GM18873 (cell line): ENCODE measurements at regions not wholly inside any gene's neighbourhood (a gene's known extent, or its start where the extent isn't known, plus 50 kb on each side); places are given as distances from the start of the nearest gene placed in this dataset.
"Not testable (repeated sequence)": the region's sequence is repeated elsewhere in the genome, so short reads cannot be mapped to it uniquely, and the experiment has no call there.

Source experiments
- ATAC-seq: cut with Tn5 transposase; IDR thresholded peaks from one replicate; pipeline ENCODE4 v1.9.1; 2021; ENCODE audit warnings: mild to moderate bottlenecking, moderate library complexity, moderate number of reproducible peaks; ENCODE audit not compliant: unreplicated experiment, low FRiP score

DNA sequence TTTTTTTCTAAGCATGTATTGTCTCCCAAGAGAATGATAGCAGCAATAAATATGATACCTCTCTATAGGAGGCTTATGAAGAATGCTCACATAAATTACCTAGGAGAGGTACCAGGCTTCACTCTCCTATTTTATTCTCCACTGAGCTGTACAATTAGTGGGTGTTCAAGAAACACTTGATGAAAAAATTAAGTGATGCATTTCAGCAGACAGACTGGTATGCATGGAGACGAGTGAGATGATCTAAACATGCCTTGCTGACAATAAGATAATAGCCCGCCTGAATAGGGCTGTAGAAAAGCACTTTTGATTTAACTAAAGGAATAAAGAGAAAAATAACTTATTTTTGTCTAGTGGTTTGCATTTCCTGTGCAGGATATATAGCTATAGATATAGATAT lies 1449.7 kb downstream of the GATA3 start:
- no peak for ATAC-seq

DNA sequence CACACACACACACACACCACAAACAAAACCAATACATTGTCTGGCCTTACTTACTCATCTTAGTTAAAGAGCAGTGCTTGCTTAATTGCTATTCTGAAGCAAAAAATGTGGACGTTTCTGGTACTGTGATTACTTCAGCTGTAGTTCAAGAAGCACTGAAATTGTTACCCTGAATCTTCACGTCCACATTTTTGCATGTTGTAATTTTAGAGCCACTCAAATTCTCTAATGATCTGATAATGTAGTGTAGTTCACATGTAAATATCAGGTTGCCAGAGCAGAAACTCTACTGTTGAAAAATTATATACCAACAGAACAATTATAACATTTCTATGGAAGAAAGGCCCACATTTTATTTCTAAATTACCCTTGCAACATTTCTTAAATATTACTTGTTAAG lies 1451.1 kb downstream of the GATA3 start:
- ATAC-seq: no peak

DNA sequence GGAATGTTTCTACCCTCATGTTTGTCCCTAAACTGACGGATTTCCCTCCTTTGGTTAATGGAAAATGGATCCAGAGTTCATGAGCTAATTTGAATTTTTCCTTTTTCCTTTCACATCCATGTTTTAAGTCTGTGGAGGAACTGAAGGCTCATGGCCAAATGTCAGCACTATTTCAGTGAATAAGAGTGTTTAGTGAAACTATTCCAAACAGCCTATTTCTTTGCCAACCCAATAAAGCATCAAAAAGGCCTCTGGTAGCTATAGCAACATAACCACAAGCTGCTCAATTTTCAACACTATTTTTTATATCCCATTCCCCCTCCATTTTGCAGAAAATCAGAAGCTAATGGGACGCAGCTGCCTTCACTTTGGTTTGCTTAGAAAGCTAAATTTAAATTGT lies 1454.1 kb downstream of the GATA3 start:
- ATAC-seq: no peak

DNA sequence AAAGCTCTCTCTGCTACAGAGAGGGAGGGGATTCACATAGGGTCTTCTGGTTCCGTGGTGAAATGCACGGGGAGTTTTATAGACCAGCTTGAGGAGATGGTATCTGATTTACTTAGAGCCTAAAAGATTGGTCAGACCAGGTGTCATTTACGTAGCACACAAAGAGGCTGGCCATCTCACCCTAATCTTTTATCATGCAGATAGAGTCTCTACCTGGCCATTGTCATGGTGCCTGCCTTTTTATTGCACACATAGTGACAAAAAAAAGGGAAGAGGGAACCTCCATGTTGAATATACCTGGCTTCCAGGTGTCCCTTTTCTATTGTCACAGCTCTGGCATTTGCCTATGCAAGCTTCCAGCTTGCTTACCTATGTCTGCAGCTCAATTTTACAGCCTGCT lies 1456.1 kb downstream of the GATA3 start:
- ATAC-seq: no peak

DNA sequence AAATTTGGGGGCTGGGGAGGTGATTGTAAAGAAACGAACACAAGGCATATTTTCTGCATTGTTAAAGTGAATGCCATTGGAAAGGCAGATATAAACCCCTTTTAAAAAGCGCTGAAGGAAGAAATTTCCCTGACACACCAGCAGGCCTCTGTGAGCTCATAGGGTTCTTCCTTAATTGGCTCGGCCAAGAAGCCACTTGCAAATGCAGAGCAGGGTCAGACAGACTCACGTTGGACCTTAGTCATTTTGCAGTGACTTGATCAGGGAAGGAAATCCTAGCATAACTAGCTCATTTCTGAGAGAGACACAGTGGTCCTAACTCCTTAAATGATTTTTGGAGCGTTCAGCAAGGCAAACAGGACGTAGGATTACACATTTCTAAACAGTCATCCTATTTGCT lies 1461.4 kb downstream of the GATA3 start:
- no peak for ATAC-seq

DNA sequence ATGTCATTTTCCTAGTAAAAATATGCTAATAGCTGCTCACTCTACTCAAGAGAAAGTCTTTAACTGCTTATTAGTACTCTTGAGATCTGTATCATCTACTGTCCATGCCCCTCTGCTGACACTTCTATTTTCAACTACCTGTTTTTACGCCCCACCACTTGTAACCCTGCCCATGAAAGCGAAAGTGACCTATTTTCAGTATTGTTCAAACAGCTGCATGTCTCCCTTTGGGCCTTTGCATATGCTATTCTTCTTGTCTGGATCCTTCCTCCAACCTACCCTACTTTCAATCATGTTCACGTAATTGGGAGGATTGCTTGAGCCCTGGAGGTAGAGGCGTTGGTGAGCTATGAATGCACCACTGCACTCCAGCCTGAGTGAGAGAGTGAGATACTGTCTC lies 1481.3 kb downstream of the GATA3 start:
- ATAC-seq: peak; percentile 76

DNA sequence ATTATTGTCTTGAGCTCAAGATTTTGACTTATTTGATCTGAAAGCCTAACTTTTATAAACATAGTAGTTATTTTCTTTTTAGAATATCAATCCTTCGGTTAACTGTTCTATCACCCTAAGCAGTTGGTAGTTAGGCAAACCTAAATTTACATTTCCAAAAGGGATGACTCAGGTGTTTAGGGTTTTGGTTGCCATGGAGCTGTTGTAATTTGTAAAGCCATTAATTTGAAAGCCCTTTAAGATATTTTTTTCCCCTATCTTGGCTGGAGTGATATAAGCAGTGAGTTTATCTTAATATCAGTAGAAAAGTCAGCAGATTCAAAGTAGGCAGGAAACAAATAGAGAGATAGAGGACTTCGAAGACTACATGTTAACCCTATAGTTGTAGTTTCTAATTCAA lies 1472.6 kb upstream of the CELF2 start:
- no peak for ATAC-seq

DNA sequence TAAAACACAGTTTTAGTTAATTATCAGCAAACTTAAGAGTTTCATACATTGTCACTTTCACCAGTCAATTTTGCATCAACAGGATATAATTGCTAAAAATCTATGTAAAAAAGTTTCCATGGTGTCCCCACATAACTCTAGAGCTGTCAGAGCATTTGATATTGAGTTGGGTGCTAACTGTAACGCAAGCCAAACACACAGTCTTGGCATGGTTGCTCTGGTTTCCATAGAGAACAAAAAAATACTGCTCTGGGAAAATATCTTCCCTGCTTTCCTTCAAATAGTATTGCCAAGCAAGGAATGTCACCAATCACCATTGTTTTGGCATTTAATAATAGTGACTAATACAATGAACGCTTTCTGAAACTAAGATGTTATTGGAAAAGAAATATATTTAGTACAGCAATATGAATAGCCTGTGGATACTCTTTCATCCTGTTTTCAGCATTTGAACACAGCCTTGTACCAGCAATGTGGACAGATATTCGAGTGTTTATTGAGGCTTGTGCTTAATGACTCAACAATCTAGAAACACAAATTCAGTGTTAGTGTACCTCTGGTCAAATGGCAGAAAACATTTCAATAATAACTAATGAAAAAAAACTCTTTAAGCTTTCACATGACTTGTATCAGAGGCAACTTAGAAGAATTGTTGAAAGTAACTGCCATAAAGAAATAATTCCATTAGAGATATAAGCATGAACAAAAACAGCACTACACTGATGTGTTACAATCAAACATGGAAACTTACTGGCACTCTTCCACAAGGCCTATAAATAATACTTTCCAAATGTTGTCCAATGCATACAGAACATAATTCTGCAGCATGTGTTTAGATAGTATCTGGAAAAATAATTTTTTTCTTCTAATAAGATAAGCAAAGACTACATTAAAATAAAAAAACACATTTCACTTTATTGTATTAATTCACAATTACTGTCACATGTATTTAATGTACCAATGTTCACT lies 1469.5 kb upstream of the CELF2 start:
- no peak for ATAC-seq

DNA sequence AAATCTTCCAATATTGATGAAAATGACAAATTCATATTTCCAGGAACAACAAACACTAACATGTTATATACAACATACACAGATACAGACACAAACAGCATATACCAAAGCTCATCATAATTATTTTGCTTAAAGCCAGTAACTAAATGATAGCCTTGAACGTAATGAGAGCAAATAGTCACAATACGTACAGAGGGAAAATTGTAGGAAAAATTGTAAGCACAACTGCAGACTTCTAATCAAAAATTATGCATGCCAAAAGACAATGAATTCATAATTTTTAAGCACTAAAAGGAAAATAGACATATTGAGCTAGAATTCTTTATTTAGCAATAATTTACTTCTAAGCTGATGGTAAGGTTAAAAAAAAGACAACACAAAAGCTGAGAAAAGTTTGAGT lies 1466.9 kb upstream of the CELF2 start:
- no peak for ATAC-seq

DNA sequence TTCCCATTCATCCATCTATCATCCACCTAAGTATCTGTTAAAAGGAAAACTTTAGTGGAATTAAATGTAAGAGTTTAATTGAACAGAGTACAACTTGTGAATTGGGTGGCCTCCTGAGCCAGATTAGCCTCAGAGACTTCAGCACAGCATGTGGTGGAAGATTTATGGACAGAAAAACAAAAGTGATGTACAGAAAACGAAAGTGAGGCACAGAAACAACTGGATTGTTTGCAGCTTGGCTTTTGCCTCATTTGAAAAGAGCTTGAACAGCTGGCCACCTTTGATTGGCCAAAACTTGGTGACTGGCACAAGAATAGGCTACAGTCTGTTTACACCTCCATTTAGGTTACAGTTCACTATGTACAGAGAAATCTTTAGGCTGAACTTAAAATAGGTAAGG lies 1463.4 kb upstream of the CELF2 start:
- ATAC-seq: no peak

DNA sequence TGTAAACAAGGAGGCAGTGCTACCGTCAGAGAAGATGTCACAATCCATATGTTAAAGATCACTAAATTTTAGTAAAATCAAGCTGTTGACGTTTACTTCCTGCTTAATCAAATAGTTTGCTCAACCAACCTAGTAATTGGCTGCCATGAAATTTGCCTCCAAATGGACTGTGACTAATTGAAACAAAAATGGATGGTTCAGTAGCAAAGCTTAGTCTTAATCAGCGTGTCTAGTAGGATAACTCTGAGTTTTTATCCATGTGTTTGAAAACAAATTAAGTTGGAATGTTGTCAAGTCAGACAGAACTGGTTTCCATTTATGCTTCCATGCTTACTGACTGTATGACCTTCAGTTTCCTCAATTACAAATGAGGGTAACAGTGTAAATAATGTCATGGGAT lies 1456.7 kb upstream of the CELF2 start:
- no peak for ATAC-seq

DNA sequence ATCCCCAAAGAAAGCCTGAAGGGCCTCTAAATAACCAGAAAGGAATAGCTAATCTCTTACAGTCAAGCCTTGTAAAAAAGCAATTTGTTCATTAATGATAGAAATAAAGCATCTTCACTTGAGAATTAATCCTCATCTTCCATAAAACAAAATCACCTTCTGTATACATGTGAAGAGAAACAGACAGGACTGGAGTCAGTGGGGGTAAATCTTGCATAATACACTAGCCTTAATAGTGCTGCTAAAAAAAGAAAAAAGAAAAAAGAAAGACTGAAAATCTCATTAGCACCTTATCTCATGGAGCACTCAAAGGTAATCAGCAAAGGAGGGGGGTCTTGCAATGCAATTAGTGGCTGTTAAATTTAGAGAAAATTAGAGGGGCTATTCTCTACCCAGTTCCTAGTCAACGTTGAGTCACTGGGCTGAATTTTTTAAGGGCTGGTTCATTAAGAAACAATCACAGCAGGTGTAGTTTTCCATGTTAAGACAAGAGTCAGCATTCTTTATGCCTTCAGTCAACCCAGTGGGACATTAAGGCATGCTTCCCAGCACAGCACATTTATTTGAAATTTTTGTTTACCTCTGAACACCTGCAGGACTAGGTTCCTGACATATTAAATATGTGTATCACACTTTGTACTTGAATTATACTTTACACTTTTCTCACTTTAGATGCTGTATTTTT lies 1455.7 kb upstream of the CELF2 start:
- no peak for ATAC-seq

DNA sequence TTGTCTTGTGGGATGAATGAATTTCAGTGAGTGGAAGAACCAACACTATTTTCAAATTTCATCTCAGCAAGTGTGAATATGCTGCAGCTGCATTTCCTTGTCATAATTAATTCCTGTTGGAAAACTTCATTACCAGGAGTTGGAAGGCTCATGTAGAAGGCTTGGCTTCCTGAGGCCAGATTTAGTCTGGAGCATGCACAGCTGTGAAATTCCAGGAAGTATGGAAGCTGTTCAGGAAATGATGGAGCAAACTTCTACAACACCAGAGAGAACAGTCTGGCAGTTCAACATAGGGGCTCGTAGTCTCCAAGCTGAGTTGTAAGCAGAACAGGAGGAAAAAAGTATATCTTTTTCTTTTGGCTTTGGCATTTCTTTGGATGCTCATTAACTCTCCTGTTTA lies 1439.9 kb upstream of the CELF2 start:
- ATAC-seq: no peak

DNA sequence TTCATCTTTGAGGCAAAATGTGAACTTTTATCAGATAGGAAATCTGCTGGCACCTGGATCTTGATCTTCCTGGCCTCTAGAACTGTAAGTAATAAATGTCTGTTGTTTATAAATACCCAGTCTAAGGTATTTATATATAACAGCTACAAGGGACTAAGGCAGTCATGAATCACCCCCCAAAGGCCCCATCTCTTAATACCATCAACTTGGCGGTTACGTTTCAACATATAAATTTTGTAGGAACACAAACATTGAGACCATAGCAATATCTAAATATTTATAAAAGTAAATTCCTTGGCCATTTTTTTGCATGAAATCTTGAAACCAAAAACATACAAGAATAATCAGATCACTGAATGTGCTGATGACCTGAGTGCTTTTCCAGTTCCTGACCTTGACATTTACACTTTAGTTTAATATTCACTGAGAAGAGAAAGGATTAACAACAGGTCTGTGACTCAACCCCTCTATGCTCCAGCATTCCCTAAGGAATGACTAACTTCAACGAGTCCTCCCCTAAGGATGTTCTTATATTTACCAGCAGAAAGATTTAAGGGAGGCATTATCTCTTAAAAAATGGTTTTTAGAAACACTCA lies 1438.5 kb upstream of the CELF2 start:
- no peak for ATAC-seq

DNA sequence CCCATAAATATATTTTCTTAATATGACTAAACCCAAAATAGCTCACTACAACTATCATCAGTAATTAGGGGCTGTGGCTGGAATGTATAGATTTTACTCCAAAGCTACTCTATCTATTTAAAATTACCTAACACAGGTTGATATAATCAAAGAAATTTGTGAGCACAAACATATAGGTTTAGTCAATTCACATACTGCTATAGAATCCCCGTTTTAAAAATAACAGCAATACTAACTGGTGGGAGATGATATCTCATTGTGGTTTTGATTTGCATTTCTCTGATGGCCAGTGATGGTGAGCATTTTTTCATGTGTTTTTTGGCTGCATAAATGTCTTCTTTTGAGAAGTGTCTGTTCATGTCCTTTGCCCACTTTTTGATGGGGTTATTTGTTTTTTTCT lies 1434.9 kb upstream of the CELF2 start:
- not testable (repeated sequence) for ATAC-seq

DNA sequence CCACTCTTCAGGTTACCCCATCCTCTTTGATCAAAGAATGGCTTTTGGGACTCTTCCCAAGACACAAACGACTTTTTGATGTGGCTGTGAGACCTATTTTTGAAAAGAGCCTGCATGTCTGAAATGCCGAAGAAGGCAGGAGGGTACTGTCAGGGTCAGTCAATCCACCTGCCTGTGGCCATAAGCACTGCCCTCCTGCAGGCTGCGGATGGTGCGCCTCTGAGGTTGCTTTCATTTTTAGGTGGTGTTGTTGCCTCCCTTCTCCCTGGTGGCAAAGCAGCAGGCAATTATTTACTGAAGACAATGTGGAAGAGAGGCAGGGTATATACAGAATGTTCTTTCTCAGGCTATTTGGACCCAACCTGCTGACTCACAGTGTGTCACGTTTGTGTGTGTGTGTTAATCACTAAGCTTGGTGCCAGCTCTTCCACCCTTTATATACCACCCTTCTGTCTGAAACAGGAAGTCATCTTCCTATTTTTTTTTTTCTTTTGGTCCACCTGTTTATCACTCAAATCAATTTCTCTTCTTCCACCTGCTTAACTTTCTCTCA lies 1421.2 kb upstream of the CELF2 start:
- ATAC-seq: no peak

DNA sequence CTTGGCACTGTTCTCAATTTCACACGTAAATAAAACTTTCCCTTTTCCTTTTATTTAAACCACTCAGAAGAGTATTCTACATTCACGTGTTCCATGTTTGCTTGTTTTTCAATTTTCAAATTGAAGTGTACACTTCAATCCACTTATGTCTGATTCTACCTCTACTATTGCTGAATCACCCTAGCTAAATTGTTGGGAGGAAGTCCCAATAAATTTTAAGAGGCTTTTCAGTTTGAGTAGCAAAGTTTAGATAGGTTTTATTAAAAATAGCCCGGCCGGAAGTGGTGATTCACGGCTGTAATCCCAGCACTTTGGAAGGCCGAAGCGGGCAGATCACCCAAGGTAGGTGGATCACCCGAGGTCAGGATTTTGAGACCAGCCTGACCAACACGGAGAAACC lies 1414.7 kb upstream of the CELF2 start:
- no peak for ATAC-seq

DNA sequence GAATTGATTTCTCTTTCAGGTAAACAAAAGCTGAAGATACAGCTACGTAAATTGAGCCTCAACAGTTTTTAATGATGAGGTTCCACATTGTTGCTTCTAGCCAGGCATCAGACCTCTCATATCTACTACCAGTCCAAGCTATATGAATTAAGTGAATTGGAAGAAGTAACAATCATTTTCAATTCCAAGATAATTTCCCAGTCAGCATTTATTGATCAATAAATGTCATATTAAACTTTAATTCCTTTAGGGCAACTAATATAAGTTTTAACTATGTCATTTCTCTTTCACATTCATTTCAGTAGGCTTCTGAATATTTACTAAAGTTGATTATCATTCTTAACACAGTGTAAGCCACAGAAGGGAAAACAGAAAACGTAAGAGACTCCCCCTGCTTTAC lies 1413.7 kb upstream of the CELF2 start:
- no peak for ATAC-seq

DNA sequence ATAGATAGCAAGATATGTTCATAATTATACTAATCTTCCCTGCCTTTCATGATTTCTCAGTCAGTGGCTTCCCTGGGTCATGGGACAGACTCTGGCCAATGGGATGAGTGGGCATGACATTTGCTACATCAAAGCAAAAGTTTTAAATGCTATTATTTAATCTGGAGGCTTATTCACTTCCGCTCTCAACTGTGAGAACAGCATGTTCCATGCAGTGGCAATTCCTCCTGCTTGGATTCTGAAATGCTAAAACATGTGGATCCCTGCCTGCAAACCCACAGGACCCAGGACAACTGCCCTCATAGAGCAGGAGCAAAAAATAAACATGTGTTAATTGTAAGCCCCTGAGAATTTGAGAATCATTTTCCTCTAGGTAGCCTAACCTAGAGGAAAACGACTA lies 1412.4 kb upstream of the CELF2 start:
- ATAC-seq: no peak

DNA sequence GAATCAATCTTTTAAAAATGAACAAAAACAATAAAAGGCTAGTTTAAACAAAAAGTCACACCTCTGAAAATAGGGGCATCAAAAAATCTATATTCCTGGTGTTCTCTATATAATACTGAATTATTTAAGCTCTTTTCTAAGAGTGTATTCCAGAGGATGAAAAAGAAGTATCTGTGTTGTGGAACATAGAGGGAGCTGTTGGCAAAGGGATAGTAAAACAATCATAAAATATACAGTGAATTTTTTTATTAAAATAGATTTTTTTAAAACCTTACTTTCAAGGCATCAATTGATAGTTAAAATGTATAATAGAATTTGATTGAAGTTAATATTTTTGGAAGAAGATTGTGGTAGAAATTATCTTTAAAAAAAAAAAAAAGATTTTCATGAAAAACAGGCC lies 1409.1 kb upstream of the CELF2 start:
- no peak for ATAC-seq
